Activated naive CD8-positive, alpha-beta T cell (primary cell): ENCODE measurements at regions not wholly inside any gene's neighbourhood (a gene's known extent, or its start where the extent isn't known, plus 50 kb on each side); places are given as distances from the start of the nearest gene placed in this dataset.

Source experiments
- H3K27ac Mint-ChIP-seq: one replicate; pipeline ENCODE4 v1.8.0; 2021; ENCODE audit warnings: mixed read lengths
- H3K27me3 Mint-ChIP-seq: one replicate; pipeline ENCODE4 v1.8.0; 2021; ENCODE audit warnings: mixed read lengths
- H3K36me3 Mint-ChIP-seq: one replicate; pipeline ENCODE4 v1.8.0; 2021; ENCODE audit warnings: mixed read lengths
- H3K4me1 Mint-ChIP-seq: one replicate; pipeline ENCODE4 v1.8.0; 2021; ENCODE audit warnings: low read depth, mixed read lengths
- H3K4me3 Mint-ChIP-seq: one replicate; pipeline ENCODE4 v1.8.0; 2021; ENCODE audit warnings: mild to moderate bottlenecking, mixed read lengths
- H3K9me3 Mint-ChIP-seq: one replicate; pipeline ENCODE4 v1.8.0; 2021; ENCODE audit warnings: low read depth, mixed read lengths

DNA sequence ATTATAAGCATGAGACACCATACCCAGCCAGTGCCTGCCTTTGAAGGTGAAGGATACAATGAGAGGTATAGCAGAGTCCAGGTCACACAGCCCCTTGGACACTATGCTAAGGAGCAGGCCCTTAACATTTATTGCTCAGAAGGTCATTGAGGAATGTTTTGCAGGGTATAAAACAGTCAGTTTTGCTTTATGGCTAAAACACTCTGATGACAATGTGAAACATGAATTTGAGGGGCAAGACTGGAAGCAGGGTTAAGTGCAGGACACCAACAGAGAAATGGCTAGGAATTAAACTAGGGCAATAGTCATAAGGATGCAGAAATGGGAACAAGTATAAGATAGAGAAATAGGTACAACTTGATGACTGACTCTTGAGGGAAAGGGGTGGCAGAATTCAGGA is 141.1 kb downstream of the METTL4 start:
- no peak overlapping the region for H3K27ac Mint-ChIP-seq
- no peaks in the 10 kb centered on the region for H3K4me1 Mint-ChIP-seq
- H3K27me3 Mint-ChIP-seq = peaks cover 7% of the 10 kb centered on the region
- peaks cover 3% of the 10 kb centered on the region for H3K36me3 Mint-ChIP-seq
- H3K9me3 Mint-ChIP-seq = peaks cover 4% of the 10 kb centered on the region
- H3K4me3 Mint-ChIP-seq = no peak overlapping the region

DNA sequence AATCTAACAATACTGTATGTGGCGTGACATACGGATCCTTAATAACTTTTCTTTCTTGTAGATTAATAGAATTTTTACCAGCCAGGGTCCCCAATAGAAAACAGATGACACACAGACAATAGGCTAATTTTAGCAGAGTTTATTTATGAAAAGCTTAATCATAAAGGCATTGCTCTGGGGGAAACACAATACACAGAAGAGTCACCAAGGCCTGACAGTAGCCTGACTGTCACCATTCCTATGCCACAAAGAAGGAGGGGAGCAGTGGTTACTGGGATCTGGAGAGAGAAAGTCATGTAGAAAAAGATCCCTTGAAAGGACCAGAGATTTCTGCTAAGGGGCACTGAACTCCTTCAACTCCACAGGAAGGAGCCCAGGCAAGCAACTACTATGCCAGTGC is 139.5 kb downstream of the METTL4 start:
- Mint-ChIP-seq H3K9me3 (no peaks in the 10 kb centered on the region), H3K36me3 (no peaks in the 10 kb centered on the region), H3K4me3 (no peak overlapping the region), H3K27ac (no peak overlapping the region), H3K27me3 (peaks cover 4% of the 10 kb centered on the region), H3K4me1 (no peaks in the 10 kb centered on the region)

DNA sequence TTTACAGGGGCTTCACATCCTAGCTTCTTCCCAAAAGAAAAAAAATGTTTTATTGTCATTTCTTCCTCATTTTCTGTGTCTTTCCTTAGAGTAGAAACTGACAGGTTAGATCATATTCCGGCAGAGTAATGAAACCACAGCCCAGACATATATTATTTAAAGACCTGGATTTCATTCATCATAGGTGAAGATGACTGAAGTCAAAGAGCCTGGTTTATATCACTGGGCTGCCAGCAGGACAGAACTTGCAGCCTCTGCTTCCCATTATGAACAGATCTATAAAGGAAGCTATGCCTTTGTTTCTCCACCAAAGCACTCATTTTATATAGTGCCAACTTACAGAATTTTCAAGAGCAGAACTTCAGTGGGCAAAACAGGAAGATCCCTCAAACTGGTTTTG is 137.9 kb downstream of the METTL4 start:
- Mint-ChIP-seq H3K36me3 (no peaks in the 10 kb centered on the region), H3K27ac (no peak overlapping the region), H3K4me3 (no peak overlapping the region), H3K9me3 (no peaks in the 10 kb centered on the region), H3K27me3 (peaks cover 4% of the 10 kb centered on the region), H3K4me1 (no peaks in the 10 kb centered on the region)

DNA sequence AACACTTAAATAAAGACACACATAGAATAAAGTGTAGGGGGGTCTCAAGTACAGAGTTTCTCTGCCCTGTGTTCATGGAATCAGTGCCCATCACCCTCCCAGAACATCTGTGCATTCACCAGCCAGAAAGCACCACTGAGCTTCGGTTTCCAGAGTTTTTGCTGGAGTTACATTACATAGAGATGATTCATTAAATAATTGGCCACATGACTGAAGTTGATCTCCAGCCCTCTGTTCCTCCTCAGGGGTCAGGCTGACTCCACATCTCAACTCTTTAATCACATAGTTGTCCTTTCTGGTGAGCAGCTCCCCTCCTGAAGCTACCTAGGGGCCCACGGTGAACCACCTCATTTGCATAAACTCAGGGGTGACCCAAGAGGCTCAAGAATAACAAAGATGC is 129.8 kb downstream of the METTL4 start:
- Mint-ChIP-seq H3K36me3 (no peaks in the 10 kb centered on the region), H3K4me3 (no peak overlapping the region), H3K27ac (no peak overlapping the region), H3K9me3 (no peaks in the 10 kb centered on the region), H3K27me3 (peaks cover 3% of the 10 kb centered on the region), H3K4me1 (no peaks in the 10 kb centered on the region)

DNA sequence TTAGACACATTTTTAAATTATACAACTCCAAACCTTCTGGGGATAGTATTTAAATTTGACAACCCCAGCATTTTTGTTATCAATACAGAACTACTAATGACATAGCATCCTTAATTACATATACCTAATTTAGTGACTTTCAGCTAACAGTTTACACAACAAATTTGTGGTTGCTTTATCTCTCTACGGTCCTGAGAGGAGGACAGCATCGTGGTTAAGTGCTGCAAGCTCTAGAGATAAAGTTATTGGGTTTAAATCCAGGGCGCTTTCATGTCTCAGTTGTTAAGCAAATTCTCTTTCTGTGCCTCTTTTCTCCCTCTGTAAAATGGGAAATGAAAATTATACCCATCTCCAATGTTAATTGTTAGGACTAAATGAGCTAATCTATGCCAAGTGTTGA is 129.3 kb downstream of the METTL4 start:
- Mint-ChIP-seq H3K9me3 (no peaks in the 10 kb centered on the region), H3K36me3 (no peaks in the 10 kb centered on the region), H3K27ac (no peak overlapping the region), H3K27me3 (peaks cover 3% of the 10 kb centered on the region), H3K4me3 (no peak overlapping the region), H3K4me1 (no peaks in the 10 kb centered on the region)

DNA sequence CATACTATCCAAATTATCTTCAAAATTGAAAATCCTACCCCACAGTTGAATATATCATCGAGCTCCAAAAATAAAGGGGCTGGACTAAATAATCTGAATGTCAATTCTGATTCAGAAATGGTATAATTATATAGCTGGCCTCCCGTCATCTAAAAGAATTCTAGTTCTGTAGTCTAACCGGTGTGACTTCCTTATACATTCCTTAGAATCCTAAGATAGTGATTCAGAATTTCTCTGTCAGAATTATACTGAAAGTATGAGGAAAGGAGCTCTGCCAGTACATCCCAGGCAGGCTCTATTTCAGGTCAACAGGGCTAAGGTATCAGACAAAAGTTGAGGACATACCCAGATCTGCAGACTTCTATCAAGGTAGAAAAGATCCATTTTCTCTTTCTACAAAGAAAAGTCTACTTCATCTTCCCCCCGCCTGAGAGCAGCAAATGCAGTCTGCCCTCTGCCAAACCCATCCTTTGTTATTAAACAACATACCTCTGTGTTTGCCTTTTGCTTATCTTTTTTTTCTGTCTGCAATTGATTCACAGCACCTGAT is 128.5 kb downstream of the METTL4 start:
- Mint-ChIP-seq H3K27me3 (peaks cover 3% of the 10 kb centered on the region), H3K9me3 (no peaks in the 10 kb centered on the region), H3K4me3 (no peak overlapping the region), H3K27ac (no peak overlapping the region), H3K36me3 (no peaks in the 10 kb centered on the region), H3K4me1 (no peaks in the 10 kb centered on the region)

DNA sequence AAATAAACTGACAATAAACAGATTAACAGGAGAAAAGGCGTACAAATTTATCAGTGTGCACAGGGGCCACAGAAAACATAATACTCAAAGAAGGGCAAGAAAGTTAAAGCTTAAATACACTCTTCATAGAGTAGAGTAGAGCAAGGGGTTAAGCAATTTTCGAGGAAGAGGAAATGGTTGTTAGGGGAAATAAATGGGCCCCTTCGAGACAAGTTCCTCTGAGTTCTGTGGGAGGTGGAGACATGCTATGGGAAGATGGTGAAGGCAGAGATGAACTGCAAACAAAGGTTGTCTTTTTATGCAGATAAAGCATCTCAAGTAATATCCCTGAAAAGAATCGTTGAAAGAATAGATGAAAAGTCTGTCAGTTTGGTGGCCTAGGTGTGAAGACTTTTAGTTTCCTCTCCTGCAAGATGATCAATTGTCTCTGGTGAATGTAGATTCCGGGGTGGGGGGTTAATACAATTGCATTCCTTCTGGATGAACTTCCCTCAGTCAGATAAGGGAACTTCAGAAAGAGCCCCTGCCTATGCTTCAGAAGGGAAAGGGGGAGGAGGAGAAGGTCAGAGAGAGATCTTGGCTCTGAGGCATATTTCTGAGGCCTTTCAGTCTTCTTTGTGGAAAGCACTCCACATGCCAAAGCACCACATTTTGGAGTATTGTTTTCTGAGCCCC is 127.0 kb downstream of the METTL4 start:
- Mint-ChIP-seq H3K27ac (no peak overlapping the region), H3K9me3 (no peaks in the 10 kb centered on the region), H3K27me3 (peaks cover 3% of the 10 kb centered on the region), H3K4me1 (no peaks in the 10 kb centered on the region), H3K36me3 (no peaks in the 10 kb centered on the region), H3K4me3 (no peak overlapping the region)

DNA sequence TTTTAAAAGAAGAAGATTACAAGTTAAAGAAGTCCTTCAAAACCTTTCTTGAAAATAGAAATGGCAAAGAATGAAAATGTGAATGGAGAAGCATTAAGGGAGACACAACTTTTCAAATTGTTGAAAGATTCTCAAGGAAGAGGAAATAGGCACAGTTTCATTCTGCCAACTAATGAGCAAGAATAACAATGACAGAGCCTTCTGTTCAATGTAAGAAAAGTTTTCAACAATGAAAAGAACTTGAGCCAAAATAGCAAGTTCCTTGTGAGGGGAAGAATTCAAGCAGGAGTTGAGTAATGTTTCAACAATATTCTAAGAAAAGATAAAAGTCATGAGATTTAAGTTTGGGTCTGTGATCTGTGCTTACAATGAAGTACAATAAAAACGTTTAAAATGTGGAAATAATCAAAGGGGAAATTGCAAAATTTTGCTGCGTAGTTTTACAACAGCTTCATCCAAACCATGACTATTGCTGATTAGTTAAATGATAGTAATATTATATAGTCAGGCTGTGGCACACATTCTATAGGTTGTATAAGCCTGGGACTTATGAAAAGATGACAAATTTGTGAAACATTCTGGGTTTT is 122.6 kb downstream of the METTL4 start:
- H3K36me3 Mint-ChIP-seq = no peaks in the 10 kb centered on the region
- no peak overlapping the region for H3K27ac Mint-ChIP-seq
- no peak overlapping the region for H3K4me3 Mint-ChIP-seq
- H3K4me1 Mint-ChIP-seq = no peaks in the 10 kb centered on the region
- H3K9me3 Mint-ChIP-seq = no peaks in the 10 kb centered on the region
- no peaks in the 10 kb centered on the region for H3K27me3 Mint-ChIP-seq

DNA sequence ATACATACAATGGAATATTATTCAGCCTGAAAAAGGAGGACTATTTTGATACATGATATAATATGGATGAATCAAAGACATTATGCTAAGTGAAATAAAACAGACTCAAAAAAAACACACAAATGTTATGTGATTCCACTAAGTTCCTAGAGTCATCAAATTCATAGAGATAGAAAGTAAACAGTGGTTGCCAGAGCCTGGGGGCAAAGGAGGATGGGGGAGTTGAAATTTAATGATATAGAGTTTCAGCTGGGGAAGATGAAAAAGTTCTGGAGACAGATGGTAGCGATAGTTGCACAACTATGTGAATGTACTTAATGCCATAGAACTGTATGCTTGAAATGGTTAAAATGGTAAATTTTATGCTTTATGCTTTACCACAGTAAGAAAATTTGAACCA is 119.7 kb downstream of the METTL4 start:
- Mint-ChIP-seq H3K36me3 (no peaks in the 10 kb centered on the region), H3K4me1 (no peaks in the 10 kb centered on the region), H3K27ac (no peak overlapping the region), H3K4me3 (no peak overlapping the region), H3K27me3 (peaks cover 3% of the 10 kb centered on the region), H3K9me3 (no peaks in the 10 kb centered on the region)

DNA sequence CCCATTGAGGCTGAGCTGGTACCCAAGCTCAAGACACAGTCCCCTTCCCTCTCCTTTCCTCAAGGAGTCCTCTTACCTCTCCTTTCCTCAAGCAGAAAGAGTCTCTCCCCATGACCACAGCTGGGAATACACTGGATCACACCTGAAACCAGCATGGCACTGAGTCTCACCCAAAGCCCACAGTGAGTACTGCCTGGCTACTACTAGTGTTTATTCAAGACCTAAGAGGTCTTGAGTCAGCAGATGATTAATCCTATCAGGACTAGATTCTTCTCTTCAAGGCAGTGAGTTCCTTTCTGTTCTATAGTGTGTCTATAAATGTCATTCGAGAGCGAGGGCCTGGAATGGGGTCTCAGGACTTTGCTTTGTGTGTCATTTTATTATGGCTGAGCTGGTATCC is 111.4 kb downstream of the METTL4 start:
- Mint-ChIP-seq H3K27me3 (peaks cover 10% of the 10 kb centered on the region), H3K9me3 (no peaks in the 10 kb centered on the region), H3K27ac (no peak overlapping the region), H3K4me1 (no peaks in the 10 kb centered on the region), H3K36me3 (peaks cover 2% of the 10 kb centered on the region), H3K4me3 (no peak overlapping the region)

DNA sequence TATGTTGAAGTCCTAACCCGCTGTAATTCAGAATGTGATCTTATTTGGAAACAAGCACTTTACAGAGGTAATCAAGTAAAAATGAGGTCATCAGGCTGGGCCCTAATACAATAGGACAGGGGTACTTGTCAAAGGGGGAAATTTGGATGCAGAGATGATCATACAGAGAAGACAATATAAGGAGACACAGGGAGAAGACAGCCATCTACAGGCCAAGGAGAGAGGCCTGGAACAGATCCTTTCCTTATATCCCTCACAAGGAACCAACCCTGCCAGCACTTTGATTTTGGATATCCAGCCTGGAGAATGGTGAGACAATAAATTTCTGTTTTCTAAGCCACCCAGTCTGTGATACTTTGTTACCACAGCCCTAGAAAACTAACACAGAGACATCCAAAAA is 104.3 kb downstream of the METTL4 start:
- Mint-ChIP-seq H3K27me3 (peaks cover 5% of the 10 kb centered on the region), H3K4me1 (no peaks in the 10 kb centered on the region), H3K9me3 (no peaks in the 10 kb centered on the region), H3K27ac (no peak overlapping the region), H3K4me3 (no peak overlapping the region), H3K36me3 (peaks cover 2% of the 10 kb centered on the region)

DNA sequence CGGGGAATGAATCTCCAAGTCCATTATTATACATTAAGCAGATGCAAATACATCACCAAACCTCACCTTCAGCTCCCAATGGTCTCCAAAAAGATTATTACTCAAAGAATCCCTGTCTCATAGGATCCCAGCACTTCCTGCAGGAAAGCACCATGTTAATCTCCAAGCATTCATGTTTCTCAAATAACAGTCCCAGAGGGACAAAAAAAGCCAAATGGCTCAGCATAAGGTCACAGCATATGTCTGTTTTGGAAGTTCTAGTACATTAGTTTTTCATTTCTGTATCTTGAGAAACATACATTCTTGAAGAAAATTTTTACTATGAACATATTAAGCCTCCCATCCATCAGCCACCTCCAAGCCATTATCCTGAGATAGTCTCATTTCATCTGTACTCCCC is 103.3 kb downstream of the METTL4 start:
- Mint-ChIP-seq H3K27me3 (peaks cover 5% of the 10 kb centered on the region), H3K4me3 (no peak overlapping the region), H3K4me1 (no peaks in the 10 kb centered on the region), H3K36me3 (peaks cover 2% of the 10 kb centered on the region), H3K27ac (no peak overlapping the region), H3K9me3 (no peaks in the 10 kb centered on the region)

DNA sequence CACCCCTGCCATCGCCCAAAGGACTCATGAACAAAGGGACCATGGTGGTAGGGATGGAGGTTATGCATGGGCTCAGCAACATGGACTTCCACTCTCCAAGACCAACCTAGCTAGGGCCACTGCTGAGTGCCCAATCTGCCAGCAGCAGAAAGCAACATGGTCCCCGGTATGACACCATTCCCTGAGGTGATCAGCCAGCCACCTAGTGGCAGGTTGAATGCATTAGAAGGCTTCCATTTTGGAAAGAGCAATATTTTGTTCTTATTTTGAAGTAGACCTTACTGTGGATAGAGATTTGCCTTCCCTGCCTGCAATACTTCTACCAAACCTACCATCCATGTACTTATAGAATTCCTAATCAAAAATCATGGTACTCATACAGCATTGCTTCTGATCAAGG is 99.8 kb downstream of the METTL4 start:
- peaks cover 2% of the 10 kb centered on the region for H3K36me3 Mint-ChIP-seq
- H3K4me3 Mint-ChIP-seq = no peak overlapping the region

DNA sequence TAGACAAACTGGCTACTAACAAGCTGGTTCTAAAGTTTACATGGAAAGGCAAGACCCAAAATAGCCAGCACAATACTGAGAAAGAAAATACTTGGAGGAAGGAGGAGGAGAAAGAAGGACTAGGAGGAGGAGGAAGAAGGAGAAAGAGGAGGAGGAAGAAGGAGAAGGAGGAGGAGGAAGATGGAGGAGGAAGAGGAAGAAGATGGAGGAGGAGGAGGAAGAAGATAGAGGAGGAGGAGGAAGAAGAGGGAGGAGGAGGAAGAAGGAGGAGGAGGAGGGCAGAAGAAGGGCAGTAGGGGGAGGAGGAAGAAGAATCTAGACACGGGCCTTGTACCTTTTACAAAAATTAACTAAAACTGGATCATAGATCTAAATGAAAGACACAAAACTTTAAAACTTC is 92.6 kb downstream of the METTL4 start:
- H3K4me3 Mint-ChIP-seq = no peak overlapping the region
- no peaks in the 10 kb centered on the region for H3K9me3 Mint-ChIP-seq
- no peaks in the 10 kb centered on the region for H3K36me3 Mint-ChIP-seq
- H3K27ac Mint-ChIP-seq = no peak overlapping the region
- H3K27me3 Mint-ChIP-seq = peaks cover 10% of the 10 kb centered on the region
- H3K4me1 Mint-ChIP-seq = no peaks in the 10 kb centered on the region

More for the DNA sequence above, 99.8 kb downstream of the METTL4 start:
- Mint-ChIP-seq H3K27ac (no peak overlapping the region), H3K4me1 (no peaks in the 10 kb centered on the region), H3K9me3 (no peaks in the 10 kb centered on the region), H3K27me3 (peaks cover 2% of the 10 kb centered on the region)

DNA sequence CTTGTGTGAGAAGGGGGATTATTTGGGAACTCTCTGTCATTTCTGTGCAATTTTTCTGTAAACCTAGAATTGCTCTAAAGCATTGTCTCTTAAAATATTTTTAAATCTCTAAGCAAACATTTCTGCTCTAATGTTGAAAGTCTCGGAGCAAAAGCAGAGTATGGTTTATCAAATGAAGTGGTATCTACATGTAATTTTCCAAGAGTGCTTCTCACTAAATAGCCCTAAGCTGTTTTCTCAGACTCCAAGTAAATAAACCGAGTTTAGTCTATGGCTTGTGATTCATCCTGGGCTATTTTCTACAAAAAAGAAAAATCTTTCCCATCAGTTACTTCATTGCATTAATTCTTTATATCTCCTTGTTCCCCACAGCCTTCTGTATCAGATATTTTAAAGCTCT is 90.8 kb downstream of the METTL4 start:
- H3K27ac Mint-ChIP-seq = no peak overlapping the region
- peaks cover 9% of the 10 kb centered on the region for H3K27me3 Mint-ChIP-seq
- H3K36me3 Mint-ChIP-seq = no peaks in the 10 kb centered on the region
- H3K4me3 Mint-ChIP-seq = no peak overlapping the region
- H3K4me1 Mint-ChIP-seq = no peaks in the 10 kb centered on the region
- no peaks in the 10 kb centered on the region for H3K9me3 Mint-ChIP-seq
